ENCODE measurements at regions not wholly inside any gene's neighbourhood (a gene's known extent, or its start where the extent isn't known, plus 50 kb on each side); places are given as distances from the start of the nearest gene placed in this dataset.

DNA sequence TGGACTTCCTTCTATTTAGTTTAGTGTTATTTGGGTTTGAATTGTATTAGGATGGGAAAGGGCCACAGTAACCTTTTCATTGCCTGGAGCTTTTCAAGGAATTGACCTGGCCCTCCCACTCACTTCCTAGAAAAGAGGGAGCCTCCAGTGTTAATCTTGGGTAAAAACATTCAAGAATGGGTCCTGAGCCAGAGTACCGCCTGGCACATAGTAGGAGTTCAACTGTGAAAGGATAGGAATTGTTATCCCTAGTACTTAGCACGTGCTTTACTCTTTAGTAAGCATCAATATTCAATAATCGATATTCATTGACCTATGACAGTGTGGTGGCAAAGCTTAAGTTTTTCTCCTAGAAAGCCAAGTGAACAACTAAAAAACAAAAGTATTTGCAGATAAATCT lies 179.9 kb downstream of the IRS1 start:
- H3K4me3 ChIP-seq (replicated peaks; ENCODE audit: insufficient read depth, low read length): no peak overlapping the region
- TF ChIP-seq POLR2AphosphoS5 (IDR thresholded peaks at IDR 0.05; ENCODE audit: low read depth) (no peak), SPI1 (IDR thresholded peaks at IDR 0.05; ENCODE audit: borderline replicate concordance, low read depth) (no peak), GABPA (IDR thresholded peaks at IDR 0.05; ENCODE audit: low read depth) (no peak)
- H3K27me3 ChIP-seq (ENCODE audit: insufficient read depth, poor library complexity, severe bottlenecking): no peaks in the 10 kb centered on the region
- H3K27ac ChIP-seq (replicated peaks): no peak overlapping the region
- no peak for DNase-seq (ENCODE audit: low read depth in 1 of 2, low spot score in 1 of 2)

DNA sequence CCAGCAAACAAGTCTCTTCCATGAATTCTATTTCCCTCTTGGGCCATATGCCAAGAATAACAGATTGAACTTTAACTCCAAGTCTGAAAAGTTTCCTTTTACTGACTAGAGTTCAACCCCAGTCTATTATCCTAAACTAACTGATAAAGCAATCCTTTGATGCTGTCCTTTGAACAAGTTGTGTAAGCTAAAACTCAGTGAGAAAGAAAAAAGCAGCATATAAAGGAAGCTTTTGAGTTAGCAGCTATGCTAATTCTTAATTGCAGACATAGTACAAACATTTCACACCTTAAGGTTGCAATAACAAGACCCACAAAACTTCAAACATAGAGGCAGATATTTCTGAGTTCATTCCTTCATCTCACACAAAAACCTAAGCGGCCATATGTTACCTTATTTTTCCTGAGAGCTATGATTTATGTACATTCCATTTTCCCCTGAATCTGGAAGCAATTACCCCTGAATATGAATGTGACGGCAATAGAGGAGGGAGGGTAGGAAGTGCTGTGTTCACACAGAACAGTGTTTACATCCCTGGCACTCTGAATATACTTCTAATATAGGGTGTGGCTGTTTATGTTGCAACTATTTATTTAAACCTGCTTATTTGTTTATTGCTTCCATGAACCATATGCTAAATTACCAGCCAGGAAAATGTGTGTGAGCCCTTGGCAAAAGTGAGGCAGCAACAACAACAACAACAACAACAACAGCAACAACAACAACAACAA lies 180.6 kb downstream of the IRS1 start:
- Histone ChIP-seq H3K27me3 (ENCODE audit: insufficient read depth, poor library complexity, severe bottlenecking) (no peaks in the 10 kb centered on the region), H3K27ac (replicated peaks) (no peak overlapping the region), H3K4me3 (replicated peaks; ENCODE audit: insufficient read depth, low read length) (no peak overlapping the region)
- TF ChIP-seq GABPA (IDR thresholded peaks at IDR 0.05; ENCODE audit: low read depth) (no peak), POLR2AphosphoS5 (IDR thresholded peaks at IDR 0.05; ENCODE audit: low read depth) (no peak), SPI1 (IDR thresholded peaks at IDR 0.05; ENCODE audit: borderline replicate concordance, low read depth) (no peak)
- TF ChIP-seq, protein P1, sequence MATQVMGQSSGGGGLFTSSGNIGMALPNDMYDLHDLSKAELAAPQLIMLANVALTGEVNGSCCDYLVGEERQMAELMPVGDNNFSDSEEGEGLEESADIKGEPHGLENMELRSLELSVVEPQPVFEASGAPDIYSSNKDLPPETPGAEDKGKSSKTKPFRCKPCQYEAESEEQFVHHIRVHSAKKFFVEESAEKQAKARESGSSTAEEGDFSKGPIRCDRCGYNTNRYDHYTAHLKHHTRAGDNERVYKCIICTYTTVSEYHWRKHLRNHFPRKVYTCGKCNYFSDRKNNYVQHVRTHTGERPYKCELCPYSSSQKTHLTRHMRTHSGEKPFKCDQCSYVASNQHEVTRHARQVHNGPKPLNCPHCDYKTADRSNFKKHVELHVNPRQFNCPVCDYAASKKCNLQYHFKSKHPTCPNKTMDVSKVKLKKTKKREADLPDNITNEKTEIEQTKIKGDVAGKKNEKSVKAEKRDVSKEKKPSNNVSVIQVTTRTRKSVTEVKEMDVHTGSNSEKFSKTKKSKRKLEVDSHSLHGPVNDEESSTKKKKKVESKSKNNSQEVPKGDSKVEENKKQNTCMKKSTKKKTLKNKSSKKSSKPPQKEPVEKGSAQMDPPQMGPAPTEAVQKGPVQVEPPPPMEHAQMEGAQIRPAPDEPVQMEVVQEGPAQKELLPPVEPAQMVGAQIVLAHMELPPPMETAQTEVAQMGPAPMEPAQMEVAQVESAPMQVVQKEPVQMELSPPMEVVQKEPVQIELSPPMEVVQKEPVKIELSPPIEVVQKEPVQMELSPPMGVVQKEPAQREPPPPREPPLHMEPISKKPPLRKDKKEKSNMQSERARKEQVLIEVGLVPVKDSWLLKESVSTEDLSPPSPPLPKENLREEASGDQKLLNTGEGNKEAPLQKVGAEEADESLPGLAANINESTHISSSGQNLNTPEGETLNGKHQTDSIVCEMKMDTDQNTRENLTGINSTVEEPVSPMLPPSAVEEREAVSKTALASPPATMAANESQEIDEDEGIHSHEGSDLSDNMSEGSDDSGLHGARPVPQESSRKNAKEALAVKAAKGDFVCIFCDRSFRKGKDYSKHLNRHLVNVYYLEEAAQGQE (IDR thresholded peaks at IDR 0.05; ENCODE audit: insufficient replicate concordance, low read depth): no peak
- TF ChIP-seq, protein P2, sequence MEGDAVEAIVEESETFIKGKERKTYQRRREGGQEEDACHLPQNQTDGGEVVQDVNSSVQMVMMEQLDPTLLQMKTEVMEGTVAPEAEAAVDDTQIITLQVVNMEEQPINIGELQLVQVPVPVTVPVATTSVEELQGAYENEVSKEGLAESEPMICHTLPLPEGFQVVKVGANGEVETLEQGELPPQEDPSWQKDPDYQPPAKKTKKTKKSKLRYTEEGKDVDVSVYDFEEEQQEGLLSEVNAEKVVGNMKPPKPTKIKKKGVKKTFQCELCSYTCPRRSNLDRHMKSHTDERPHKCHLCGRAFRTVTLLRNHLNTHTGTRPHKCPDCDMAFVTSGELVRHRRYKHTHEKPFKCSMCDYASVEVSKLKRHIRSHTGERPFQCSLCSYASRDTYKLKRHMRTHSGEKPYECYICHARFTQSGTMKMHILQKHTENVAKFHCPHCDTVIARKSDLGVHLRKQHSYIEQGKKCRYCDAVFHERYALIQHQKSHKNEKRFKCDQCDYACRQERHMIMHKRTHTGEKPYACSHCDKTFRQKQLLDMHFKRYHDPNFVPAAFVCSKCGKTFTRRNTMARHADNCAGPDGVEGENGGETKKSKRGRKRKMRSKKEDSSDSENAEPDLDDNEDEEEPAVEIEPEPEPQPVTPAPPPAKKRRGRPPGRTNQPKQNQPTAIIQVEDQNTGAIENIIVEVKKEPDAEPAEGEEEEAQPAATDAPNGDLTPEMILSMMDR (IDR thresholded peaks at IDR 0.05; ENCODE audit: insufficient read depth, low read length): no peak
- no peak for DNase-seq (ENCODE audit: low read depth in 1 of 2, low spot score in 1 of 2)

DNA sequence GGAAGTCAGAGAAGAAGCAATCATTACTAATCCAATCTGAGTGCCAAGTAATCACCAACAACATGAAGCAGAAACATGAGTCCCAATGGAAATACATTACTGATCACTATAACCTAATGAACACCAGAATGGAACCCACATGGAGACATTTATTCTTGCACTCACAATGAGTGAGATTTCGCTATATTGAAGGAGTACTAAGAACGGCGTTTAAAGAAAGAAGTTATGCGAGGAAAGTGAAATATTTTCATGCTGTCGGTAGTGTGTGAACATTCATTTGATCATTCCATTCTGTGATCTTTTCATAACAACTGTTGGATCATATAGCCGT lies 181.1 kb downstream of the IRS1 start:
- Histone ChIP-seq H3K27ac (replicated peaks) (no peak overlapping the region), H3K27me3 (ENCODE audit: insufficient read depth, poor library complexity, severe bottlenecking) (no peaks in the 10 kb centered on the region), H3K4me3 (replicated peaks; ENCODE audit: insufficient read depth, low read length) (no peak overlapping the region)
- DNase-seq (ENCODE audit: low read depth in 1 of 2, low spot score in 1 of 2): no peak
- TF ChIP-seq, protein P1 (IDR thresholded peaks at IDR 0.05; ENCODE audit: insufficient replicate concordance, low read depth): no peak
- TF ChIP-seq, protein P2 (IDR thresholded peaks at IDR 0.05; ENCODE audit: insufficient read depth, low read length): no peak
- TF ChIP-seq GABPA (IDR thresholded peaks at IDR 0.05; ENCODE audit: low read depth): no peak
- TF ChIP-seq SPI1 (IDR thresholded peaks at IDR 0.05; ENCODE audit: borderline replicate concordance, low read depth): no peak
- TF ChIP-seq POLR2AphosphoS5 (IDR thresholded peaks at IDR 0.05; ENCODE audit: low read depth): no peak

DNA sequence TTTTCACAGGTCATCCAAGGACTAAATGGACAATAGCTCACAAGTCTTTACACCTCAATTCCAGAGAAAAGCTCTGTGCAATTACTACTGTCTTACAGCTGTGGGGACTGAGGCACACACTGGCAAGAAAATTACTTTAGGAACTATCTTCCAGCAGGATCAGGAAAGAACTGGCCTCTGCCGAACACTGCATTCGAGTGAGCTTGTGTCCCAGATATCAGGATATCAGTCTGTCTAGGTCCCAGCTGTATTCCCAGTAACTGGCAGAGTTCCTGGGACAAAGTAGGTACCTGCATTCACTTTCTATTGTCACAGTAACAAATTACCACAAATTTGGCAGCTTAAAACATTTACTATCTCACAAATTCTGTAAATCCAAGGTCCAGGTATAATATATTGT lies 183.7 kb downstream of the IRS1 start:
- DNase-seq (ENCODE audit: low read depth in 1 of 2, low spot score in 1 of 2): no peak
- Histone ChIP-seq H3K27me3 (ENCODE audit: insufficient read depth, poor library complexity, severe bottlenecking) (no peaks in the 10 kb centered on the region), H3K27ac (replicated peaks) (no peak overlapping the region), H3K4me3 (replicated peaks; ENCODE audit: insufficient read depth, low read length) (no peak overlapping the region)
- TF ChIP-seq GABPA (IDR thresholded peaks at IDR 0.05; ENCODE audit: low read depth) (no peak), POLR2AphosphoS5 (IDR thresholded peaks at IDR 0.05; ENCODE audit: low read depth) (no peak), SPI1 (IDR thresholded peaks at IDR 0.05; ENCODE audit: borderline replicate concordance, low read depth) (no peak)
- TF ChIP-seq, protein P2 (IDR thresholded peaks at IDR 0.05; ENCODE audit: insufficient read depth, low read length): no peak
- TF ChIP-seq, protein P1 (IDR thresholded peaks at IDR 0.05; ENCODE audit: insufficient replicate concordance, low read depth): no peak
